ENCODE measurements at regions not wholly inside any gene's neighbourhood (a gene's known extent, or its start where the extent isn't known, plus 50 kb on each side); places are given as distances from the start of the nearest gene placed in this dataset.

DNA sequence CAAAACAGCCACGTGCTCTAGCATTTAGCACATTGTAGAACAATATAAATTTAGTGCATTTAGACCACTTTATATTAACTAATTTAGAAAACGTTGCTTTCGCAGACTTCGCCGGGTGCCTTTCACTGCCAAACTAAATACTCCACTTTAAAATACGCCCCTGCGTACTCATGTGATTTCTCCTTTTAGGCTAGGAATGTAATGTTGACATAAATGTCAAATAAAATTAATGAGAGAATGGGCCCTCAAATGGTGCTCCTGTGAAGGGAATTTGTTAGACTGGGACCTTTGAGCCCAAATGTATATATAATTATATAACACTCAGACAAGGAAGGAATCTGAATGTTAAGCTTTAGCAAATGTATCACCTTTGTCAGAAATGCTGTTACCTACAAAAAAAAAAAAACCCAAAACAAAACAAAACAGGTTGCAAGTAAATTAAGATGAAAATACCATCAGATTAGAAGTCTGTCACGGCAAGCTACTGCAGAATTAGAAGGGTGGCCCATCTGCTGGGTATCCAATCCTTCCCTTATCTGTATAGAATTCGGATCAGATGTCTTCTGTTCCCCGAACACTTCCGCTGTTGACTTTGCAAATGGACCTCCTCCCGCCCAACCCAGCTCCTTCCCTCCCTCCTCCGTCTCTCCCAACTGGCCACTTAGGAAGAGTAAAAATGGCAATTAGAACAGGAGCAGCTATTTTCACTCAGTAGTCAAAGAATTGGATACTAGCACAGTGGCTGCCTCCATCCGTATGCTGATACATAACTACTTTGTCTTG, 159.3 kb upstream of the FOXN3 start:
- TF ChIP-seq, protein P1, sequence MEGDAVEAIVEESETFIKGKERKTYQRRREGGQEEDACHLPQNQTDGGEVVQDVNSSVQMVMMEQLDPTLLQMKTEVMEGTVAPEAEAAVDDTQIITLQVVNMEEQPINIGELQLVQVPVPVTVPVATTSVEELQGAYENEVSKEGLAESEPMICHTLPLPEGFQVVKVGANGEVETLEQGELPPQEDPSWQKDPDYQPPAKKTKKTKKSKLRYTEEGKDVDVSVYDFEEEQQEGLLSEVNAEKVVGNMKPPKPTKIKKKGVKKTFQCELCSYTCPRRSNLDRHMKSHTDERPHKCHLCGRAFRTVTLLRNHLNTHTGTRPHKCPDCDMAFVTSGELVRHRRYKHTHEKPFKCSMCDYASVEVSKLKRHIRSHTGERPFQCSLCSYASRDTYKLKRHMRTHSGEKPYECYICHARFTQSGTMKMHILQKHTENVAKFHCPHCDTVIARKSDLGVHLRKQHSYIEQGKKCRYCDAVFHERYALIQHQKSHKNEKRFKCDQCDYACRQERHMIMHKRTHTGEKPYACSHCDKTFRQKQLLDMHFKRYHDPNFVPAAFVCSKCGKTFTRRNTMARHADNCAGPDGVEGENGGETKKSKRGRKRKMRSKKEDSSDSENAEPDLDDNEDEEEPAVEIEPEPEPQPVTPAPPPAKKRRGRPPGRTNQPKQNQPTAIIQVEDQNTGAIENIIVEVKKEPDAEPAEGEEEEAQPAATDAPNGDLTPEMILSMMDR (IDR thresholded peaks at IDR 0.05; ENCODE audit: low read depth, low read length, poor library complexity, severe bottlenecking) = no peak
- TF ChIP-seq EZH2phosphoT487 (IDR thresholded peaks at IDR 0.05; ENCODE audit: borderline replicate concordance, low read length) = no peak

Data from DOHH2 (cell line).